Suppressor macrophage treated with lipopolysaccharide for 1 hour (primary cell): ENCODE measurements at regions not wholly inside any gene's neighbourhood (a gene's known extent, or its start where the extent isn't known, plus 50 kb on each side); places are given as distances from the start of the nearest gene placed in this dataset.
"Not testable (repeated sequence)": the region's sequence is repeated elsewhere in the genome, so short reads cannot be mapped to it uniquely, and the experiment has no call there.

ENCODE experiments used
- DNase-seq, 3 donors: peaks; one replicate each; pipeline ENCODE4 v3.0.0-alpha.2; 2020 to 2022

GRCh38 chr1:65593516-65593915 lies 173.0 kb downstream of the LEPR start:
- no peak for DNase-seq

DNA sequence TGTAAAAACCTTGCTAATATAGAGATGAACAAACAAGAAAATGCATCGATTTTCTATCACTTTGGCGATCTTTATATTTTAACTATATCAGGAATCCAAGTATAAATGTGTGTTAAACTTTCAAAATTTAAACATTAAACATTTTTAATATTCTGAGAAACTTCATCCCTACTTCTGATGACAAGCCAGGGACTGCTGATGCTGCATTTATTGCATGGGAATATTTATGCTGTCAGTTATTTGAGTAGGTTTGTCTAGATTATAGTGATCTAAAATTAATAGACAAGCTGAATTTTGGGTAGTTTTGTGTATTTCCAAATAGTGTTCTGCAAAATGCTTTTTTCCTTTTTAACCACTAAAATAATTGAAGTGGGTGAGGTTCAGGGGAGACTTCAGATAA lies 175.3 kb downstream of the LEPR start:
- DNase-seq, result no peak

DNA sequence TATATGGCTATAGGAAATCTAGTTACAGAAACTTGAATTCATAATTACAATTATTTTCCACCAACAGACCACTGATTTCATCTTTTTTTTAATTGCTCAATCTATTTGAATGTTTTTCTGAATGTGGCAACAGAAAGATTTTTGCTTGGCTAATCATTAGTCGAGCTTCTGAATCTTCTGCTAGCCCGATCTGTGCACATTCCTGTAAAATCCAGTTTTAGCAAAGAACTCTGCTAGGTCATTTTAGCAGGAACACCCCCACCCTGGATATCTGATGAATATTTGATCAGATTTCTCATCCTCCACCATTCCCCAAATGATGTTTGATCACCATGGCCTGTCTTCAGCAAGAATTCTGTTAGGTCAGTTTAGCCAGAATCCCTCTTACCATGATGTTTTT lies 176.3 kb downstream of the LEPR start:
- DNase-seq, result no peak

DNA sequence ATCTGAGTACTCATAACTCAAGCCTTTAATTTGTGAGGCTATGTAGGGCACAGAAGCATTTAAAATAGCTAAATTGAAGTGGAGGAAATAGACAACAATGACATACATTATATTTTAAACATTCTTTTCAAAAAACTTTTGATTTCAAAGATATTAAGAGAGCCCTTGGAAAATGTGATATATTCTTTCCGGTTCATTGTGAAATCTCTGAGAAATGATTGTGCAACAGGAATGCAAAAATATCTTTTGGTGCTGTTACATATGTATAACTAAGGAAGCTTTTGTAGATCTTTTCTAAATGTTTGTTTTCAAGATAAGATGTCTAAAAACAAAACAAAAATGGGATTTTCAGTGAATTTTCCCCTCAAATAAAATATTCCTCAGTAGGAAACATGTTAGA lies 185.2 kb downstream of the LEPR start:
- DNase-seq, result peak; percentile 18 to 58 (median 47)

GRCh38 chr1:65606426-65606825 lies 186.0 kb downstream of the LEPR start:
- DNase-seq, result no peak

GRCh38 chr1:65613884-65614283 lies 178.8 kb upstream of the PDE4B start:
- no peak for DNase-seq

DNA sequence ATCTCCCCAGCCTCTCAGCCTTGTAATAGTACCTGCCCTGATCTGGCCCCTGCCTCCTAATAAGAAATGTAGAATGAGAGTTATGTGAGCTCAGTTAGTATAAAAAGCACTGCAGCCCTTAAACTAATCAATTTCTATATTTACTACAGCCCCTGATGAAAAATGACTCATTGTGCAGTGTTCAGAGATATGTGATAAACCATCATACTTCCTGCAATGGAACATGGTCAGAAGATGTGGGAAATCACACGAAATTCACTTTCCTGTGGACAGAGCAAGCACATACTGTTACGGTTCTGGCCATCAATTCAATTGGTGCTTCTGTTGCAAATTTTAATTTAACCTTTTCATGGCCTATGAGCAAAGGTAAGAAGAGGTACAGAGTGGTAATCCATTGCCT lies 176.8 kb upstream of the PDE4B start:
- DNase-seq, result no peak

DNA sequence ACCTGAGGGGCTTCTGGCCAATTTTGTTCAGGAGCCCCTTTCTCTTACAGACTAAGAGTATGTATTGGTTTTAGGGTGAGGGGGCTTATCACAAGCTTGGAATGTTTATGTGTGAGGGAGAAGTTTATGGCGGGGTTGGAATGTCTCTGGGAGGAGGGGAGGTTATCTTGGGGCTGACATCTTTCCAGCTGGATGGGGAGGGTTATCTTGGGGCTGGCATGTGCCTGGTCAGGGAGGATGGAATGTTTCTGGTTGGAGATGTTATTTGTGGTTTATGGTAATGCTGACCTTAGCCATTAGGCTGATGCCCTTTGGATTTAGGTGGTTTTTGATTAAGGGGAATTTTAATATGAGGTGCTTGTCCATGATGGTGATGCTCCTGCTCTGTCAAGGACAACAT lies 171.0 kb upstream of the PDE4B start:
- DNase-seq, result not testable (repeated sequence)

DNA sequence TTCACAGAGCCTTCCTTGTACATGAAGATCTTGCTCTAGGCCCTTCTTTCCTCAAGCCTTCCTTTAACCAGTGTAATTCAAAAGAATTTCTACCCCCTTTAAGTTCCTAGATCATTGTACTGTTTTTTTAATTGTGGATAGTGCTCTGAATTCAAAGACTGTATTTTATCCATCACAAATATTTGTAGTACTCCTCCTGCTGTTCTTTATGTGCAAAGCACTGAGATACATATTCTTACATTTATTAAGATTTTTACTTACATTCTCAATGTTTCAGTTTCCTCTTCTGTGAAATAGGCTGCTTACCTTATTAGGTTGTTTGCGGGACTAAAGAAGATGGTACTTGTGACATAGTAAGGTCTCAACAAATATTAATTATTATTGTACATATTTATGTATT lies 168.8 kb upstream of the PDE4B start:
- no peak for DNase-seq

DNA sequence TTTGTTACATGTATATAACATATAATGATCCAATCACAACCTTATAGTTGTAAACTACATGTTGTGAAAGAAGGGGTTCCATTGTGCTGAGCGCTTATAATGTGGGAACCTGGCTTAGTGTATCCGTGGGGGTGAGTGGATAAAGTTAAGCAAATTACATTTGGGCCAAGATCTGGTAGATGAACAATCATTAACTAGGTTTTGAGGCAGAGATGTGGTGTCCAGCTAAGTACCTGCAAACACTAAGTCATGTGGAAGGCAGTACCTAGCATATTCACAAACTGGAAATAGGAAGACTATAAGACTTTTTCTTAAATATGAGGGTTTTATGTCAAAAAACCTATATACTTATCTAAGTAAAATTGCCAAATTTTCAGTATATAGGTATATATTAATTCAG lies 167.2 kb upstream of the PDE4B start:
- no peak for DNase-seq

GRCh38 chr1:65626003-65626402 lies 166.7 kb upstream of the PDE4B start:
- no peak for DNase-seq

- no peak for DNase-seq
Observed at GRCh38 chr1:65629788-65630187, 162.9 kb upstream of the PDE4B start.

GRCh38 chr1:65630855-65631254 lies 161.8 kb upstream of the PDE4B start:
- no peak for DNase-seq

DNA sequence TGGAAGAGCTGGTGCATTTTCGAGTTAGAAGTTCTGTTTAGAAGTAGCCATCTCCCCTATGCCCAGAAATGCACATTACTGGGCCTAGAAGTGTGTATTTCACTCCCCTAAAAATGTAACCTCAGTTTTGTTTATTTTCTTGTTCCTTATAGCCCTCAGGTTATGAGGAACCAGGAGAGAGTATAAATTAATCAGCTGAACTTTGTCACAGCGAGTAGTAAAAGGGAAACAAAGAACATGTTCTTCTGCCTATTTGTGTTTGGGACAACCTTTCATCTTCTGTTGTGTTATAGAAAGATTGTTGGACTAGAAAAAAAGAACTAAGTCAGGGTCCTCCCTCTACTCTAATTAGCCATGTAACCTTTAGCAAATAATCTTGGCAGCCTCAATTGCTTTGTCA lies 160.5 kb upstream of the PDE4B start:
- DNase-seq, result no peak

DNA sequence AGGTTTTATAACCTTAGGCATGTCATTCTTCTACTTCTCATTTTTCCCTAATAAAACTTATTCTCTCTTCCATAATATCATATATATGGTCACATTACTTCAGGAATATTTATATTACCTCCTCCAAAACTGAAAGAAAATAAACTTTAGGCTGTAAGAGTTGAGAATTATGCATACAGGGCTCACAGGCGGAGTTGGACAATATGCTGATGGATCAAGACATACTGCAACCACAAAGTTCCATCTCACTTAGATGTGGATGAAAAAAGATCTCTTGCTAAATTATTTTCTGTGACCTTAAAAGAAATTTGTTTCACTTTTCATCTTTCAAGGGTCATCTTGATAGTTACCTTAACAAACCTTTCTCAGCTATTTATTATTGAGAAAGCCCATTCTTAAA lies 152.6 kb upstream of the PDE4B start:
- no peak for DNase-seq

DNA sequence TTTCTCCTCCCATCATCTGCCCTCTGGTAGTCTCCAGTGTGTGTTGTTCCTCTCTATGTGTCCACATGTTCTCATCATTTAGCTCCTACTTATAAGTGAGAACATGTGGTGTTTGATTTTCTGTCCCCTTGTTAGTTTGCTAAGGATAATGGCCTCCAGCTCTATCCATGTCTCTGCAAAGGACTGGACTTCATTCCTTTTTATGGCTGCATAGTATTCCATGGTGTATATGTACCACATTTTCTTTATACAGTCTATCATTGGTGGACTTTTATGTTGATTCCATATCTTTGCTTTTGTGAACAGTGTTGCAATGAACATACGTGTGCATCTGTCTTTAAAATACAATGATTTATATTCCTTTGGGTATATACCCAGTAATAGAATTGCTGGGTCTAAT lies 143.5 kb upstream of the PDE4B start:
- not testable (repeated sequence) for DNase-seq

DNA sequence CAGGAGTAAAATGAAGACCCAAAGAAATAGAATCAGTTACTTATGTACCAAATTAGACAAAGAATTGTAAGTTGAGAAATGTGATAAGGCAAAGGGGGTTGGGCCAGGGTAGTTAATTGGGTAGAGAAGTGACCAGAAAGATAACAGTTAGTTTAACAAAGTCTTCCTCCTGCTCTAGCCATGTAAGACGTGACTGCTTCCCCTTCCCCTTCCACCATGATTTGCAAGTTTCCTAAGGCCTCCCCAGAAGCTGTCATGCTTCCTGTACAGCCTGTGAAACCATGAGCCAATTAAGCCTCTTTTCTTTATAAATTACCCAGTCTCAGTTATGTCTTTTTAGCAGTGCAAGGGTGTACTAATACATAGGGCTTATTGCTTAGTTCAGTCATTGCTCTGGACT lies 142.0 kb upstream of the PDE4B start:
- no peak for DNase-seq

GRCh38 chr1:65654526-65654925 lies 138.2 kb upstream of the PDE4B start:
- DNase-seq, result not testable (repeated sequence)

DNA sequence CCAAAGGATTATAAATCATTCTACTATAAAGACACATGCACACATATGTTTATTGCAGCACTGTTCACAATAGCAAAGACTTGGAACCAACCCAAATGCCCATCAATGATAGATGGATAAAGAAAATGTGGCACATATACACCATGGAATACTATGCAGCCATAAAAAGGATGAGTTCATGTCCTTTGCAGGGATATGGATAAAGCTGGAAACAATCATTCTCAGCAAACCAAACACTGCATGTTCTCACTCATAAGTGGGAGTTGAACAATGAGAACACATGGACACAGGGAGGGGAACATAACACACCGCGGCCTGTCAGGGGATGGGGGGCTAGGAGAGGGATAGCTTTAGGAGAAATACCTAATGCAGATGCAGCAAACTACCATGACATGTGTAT lies 135.1 kb upstream of the PDE4B start:
- DNase-seq, result not testable (repeated sequence)

- DNase-seq, result peak; percentile 30 to 57 (median 42)
Observed at GRCh38 chr1:65658122-65658521, 134.6 kb upstream of the PDE4B start.

DNA sequence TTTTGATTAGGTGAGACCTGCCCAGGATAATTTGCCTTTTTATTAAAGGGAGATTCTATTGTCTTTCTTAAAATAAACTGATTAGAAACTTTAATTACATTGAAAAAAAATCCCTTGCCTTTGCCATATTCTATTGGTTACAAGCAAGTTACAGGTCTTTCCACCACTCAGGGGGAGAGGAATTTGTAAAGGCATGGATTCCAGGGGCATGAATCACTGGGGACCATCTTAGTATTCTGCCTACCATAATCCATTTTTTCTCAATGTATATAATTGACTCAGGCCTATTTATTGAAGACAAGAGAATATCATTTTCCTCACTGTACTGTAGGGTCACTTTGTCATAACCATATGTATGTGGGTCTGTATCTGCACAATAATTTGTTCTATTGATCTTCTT lies 124.3 kb upstream of the PDE4B start:
- DNase-seq, result no peak

GRCh38 chr1:65670518-65670917 lies 122.2 kb upstream of the PDE4B start:
- no peak for DNase-seq

DNA sequence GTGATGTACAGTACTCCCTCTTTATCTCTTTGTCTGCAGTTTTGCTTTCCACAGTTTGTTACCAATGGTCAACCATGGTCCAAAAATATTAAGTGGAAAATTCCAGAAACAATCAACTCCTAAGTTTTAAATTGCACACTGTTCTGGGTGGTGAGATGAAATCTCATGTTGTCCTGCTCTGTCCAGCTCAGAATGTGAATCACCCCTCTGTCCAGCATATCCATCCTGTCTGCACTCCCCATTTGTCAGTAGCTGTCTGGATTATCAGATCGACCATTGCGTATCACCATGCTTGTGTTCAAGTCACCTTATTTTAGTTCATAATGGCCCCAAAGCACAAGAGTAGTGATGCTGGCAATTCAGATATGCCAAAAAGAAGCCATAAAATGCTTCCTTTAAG lies 118.2 kb upstream of the PDE4B start:
- DNase-seq, result no peak

DNA sequence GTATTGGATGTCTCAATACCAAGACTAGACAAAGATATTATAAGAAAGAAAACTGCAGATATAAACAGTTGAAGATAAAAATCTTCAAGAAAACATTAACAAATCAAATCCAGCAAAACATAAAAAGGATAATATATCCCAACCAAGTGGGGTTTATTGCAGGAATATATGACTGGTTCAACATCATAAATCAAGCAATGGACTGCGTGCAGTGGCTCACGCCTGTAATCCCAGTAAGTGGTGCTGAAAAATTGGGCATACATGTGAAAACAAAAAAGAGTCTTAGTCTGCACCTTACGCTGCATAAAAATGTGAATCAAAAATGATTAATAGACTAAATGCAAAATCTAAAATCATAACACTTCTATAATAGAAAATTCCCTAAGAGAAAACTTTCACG lies 112.9 kb upstream of the PDE4B start:
- DNase-seq, result no peak

DNA sequence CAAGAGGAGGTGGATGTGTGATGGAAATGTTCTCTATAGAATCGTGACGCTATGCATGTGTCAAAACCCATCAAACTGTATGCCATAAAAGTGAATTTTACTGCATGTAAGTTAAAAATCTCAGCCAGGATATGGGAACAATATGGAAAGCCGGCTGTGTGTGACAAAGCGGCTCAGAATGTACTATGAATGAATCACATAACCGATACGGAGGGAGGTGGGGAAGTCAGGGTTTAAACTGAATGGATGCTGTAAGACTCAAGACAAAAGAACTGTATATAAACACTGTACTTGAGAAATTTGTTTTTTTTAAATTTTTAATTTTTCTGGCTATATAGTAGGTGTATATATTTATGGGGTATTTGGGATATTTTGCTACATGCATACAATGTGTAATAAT lies 111.6 kb upstream of the PDE4B start:
- DNase-seq, result no peak
